Neuron (in vitro differentiated cells): ENCODE measurements at regions not wholly inside any gene's neighbourhood (a gene's known extent, or its start where the extent isn't known, plus 50 kb on each side); places are given as distances from the start of the nearest gene placed in this dataset.
"Not testable (repeated sequence)": the region's sequence is repeated elsewhere in the genome, so short reads cannot be mapped to it uniquely, and the experiment has no call there.

Source experiments
- H2AFZ ChIP-seq: one replicate; pipeline ENCODE4 v1.6.1; 2013; ENCODE audit warnings: low read depth, mild to moderate bottlenecking, inconsistent platforms, low read length, moderate library complexity
- H3K27me3 ChIP-seq: one replicate; pipeline ENCODE4 v1.6.1; 2013; ENCODE audit warnings: low read length; ENCODE audit not compliant: insufficient read depth
- H3K36me3 ChIP-seq: one replicate; pipeline ENCODE4 v1.6.1; 2013; ENCODE audit warnings: low read length; ENCODE audit not compliant: insufficient read depth
- H3K4me1 ChIP-seq: one replicate; pipeline ENCODE4 v1.6.1; 2013; ENCODE audit warnings: low read length; ENCODE audit not compliant: insufficient read depth
- H3K4me3 ChIP-seq: 2 replicates; pipeline ENCODE4 v1.5.1; 2013; ENCODE audit warnings: mild to moderate bottlenecking, low read length, moderate library complexity
- H3K9me3 ChIP-seq: one replicate; pipeline ENCODE4 v1.6.1; 2013; ENCODE audit warnings: low read length

GRCh38 chr5:21340233-21340632 lies 1352.2 kb upstream of the CDH18 start:
- not testable (repeated sequence) for H2AFZ ChIP-seq, H3K9me3 ChIP-seq, H3K27me3 ChIP-seq, H3K36me3 ChIP-seq, H3K4me3 ChIP-seq, H3K4me1 ChIP-seq

- H3K36me3 ChIP-seq, H2AFZ ChIP-seq, H3K9me3 ChIP-seq, H3K4me1 ChIP-seq, H3K4me3 ChIP-seq, H3K27me3 ChIP-seq: not testable (repeated sequence)
These were observed 1348.5 kb upstream of the CDH18 start for GRCh38 chr5:21336478-21336877.

- H3K9me3 ChIP-seq, H2AFZ ChIP-seq, H3K36me3 ChIP-seq, H3K4me1 ChIP-seq, H3K4me3 ChIP-seq, H3K27me3 ChIP-seq: not testable (repeated sequence)
These were observed 1327.4 kb upstream of the CDH18 start for GRCh38 chr5:21315376-21315775.

DNA sequence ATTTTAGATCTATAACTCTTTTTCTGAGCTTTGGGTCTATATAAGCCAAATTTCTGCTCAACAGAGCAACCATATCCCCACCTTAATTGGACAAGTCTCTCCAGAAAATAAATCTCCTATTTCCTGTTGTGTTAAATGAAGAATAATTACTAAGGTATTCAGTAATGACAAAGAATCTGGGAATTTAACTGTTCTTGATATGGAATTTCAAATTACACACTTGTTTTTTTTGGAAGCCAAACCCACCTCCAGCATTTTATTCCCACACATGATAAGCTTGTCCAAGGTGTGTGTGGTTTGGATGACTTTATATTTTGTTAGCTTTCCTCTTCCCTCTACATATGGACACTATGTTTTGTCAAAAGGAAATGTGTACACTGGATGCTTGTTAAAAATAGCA lies 1313.2 kb upstream of the CDH18 start:
- H2AFZ ChIP-seq, H3K4me3 ChIP-seq, H3K27me3 ChIP-seq, H3K4me1 ChIP-seq, H3K36me3 ChIP-seq, H3K9me3 ChIP-seq: not testable (repeated sequence)

- H3K4me3 ChIP-seq, H3K4me1 ChIP-seq, H3K9me3 ChIP-seq, H2AFZ ChIP-seq, H3K36me3 ChIP-seq, H3K27me3 ChIP-seq: not testable (repeated sequence)
These were observed 1286.4 kb upstream of the CDH18 start for GRCh38 chr5:21274361-21274760.

DNA sequence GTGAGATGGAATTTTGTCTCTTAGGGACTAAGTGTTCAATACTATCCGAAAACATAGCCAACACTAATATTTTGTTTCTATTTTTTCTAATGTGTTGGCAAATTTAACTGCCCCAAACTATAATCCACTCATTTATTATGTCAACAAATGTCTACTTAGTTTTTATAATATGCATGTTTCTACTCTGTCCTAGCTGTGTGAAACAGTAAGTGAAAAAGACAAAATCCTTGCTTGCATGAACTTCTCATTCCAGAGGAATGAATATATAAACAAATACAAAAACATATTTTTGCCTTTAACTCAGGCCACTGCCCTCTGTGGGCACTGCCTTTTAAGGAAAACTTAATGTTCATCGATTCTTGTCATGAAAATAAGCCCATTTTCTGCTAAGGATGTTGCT lies 1275.4 kb upstream of the CDH18 start:
- H3K27me3 ChIP-seq = no peaks in the 10 kb centered on the region
- no peaks in the 10 kb centered on the region for H3K4me1 ChIP-seq
- H2AFZ ChIP-seq = no peak overlapping the region
- H3K4me3 ChIP-seq = no peak overlapping the region
- H3K36me3 ChIP-seq = no peaks in the 10 kb centered on the region
- H3K9me3 ChIP-seq = no peaks in the 10 kb centered on the region

DNA sequence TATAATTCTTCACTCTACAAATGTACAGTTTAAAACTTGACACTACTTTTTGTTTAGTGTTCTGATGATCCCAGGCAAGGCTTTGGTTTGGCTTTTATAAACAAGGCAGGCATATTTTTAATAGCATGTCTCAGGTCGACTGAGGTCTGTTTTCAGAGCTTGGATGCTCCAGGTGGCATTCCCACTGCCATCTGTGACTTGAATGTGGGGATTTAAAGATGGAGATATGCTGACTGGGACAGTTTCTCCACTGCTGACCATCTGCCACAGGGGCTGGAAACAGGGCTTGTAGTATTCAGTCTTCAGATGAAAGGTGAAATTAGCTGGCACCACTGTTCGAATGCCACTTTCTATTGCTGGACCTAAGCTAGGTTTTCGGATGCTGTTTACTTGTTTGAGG lies 1266.2 kb upstream of the CDH18 start:
- Histone ChIP-seq H3K4me1 (no peaks in the 10 kb centered on the region), H3K9me3 (no peaks in the 10 kb centered on the region), H3K27me3 (no peaks in the 10 kb centered on the region), H3K36me3 (no peaks in the 10 kb centered on the region), H3K4me3 (no peak overlapping the region), H2AFZ (no peak overlapping the region)

GRCh38 chr5:21244982-21245381 lies 1257.0 kb upstream of the CDH18 start:
- Histone ChIP-seq H3K27me3 (no peaks in the 10 kb centered on the region), H3K9me3 (no peaks in the 10 kb centered on the region)

GRCh38 chr5:21238786-21239185 lies 1250.8 kb upstream of the CDH18 start:
- no peaks in the 10 kb centered on the region for H3K4me1 ChIP-seq
- no peaks in the 10 kb centered on the region for H3K36me3 ChIP-seq
- no peak overlapping the region for H3K4me3 ChIP-seq
- no peaks in the 10 kb centered on the region for H3K9me3 ChIP-seq
- H2AFZ ChIP-seq = no peak overlapping the region
- no peaks in the 10 kb centered on the region for H3K27me3 ChIP-seq

More at GRCh38 chr5:21244982-21245381, 1257.0 kb upstream of the CDH18 start:
- Histone ChIP-seq H2AFZ (no peak overlapping the region), H3K36me3 (no peaks in the 10 kb centered on the region), H3K4me1 (no peaks in the 10 kb centered on the region), H3K4me3 (no peak overlapping the region)

- no peaks in the 10 kb centered on the region for H3K36me3 ChIP-seq
- H3K4me3 ChIP-seq = no peak overlapping the region
- H2AFZ ChIP-seq = no peak overlapping the region
- no peaks in the 10 kb centered on the region for H3K27me3 ChIP-seq
- H3K9me3 ChIP-seq = no peaks in the 10 kb centered on the region
- H3K4me1 ChIP-seq = no peaks in the 10 kb centered on the region
These were observed 1249.5 kb upstream of the CDH18 start for GRCh38 chr5:21237461-21237860.

DNA sequence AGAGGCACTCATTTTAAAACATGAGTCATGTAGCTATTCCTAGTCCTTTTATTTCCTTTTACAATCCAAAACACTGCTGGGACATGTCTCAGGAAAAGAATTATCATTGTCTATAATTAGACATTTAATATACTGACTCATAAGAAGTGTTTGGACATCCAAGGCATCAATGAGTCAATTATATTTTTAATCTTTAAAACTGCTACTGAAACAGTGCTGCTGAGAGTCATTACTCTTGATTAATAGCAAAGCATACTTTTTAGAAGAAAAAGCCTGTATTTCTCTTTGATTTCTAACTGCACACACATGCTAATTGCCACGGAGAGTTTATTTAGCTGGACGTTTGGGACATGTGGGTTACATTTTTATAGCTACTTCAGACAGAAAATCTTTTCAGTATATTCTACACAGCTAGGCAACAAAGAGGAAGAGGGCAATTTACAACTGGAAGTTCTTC lies 1249.0 kb upstream of the CDH18 start:
- Histone ChIP-seq H3K36me3 (no peaks in the 10 kb centered on the region), H3K4me3 (no peak overlapping the region), H3K9me3 (no peaks in the 10 kb centered on the region), H2AFZ (peak overlapping the region; percentile 38), H3K4me1 (no peaks in the 10 kb centered on the region), H3K27me3 (no peaks in the 10 kb centered on the region)

DNA sequence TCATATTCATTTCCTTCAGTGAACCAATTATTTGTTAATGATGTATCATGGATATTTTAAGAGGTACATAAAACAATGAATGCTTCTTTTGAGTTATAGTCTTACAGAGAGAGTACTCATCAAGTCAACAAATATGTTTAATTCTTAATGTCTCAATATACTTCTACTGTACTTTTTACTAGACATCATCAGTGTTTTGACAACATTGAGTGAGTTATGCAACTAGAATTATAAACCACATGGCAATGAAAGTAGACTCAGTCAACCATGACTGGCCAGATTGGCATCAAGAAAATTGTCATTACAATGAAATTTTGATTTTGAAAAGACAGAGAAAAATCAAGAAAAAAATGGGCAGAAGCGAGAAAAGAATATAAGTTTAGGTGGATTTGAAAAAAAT lies 1248.1 kb upstream of the CDH18 start:
- no peak overlapping the region for H2AFZ ChIP-seq
- H3K4me1 ChIP-seq = no peaks in the 10 kb centered on the region
- H3K36me3 ChIP-seq = no peaks in the 10 kb centered on the region
- no peaks in the 10 kb centered on the region for H3K9me3 ChIP-seq
- H3K4me3 ChIP-seq = no peak overlapping the region
- no peaks in the 10 kb centered on the region for H3K27me3 ChIP-seq

GRCh38 chr5:21225223-21226064 lies 1237.4 kb upstream of the CDH18 start:
- Histone ChIP-seq H3K4me3 (no peak overlapping the region), H2AFZ (no peak overlapping the region), H3K27me3 (no peaks in the 10 kb centered on the region), H3K9me3 (peaks cover 2% of the 10 kb centered on the region), H3K4me1 (no peaks in the 10 kb centered on the region), H3K36me3 (no peaks in the 10 kb centered on the region)

DNA sequence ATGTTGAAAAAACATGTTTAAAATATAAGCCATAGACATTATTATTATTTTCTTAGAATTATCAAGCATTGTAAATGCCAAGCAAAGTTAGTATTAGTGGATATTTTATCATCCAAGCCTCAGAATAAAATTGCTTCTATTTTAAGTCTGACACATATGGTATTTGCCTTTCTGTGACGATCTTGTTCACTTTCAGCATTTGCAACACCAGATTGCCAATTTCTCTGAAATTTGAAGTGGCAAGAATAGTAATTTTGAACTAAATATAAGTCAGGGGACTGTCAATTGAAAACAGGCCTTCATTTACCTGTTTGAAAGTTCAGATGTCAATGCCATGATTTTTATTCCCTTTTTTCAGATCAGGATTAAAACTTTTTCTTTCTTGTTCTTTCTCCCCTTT lies 1233.6 kb upstream of the CDH18 start:
- H3K27me3 ChIP-seq = no peaks in the 10 kb centered on the region
- H3K9me3 ChIP-seq = peaks cover 2% of the 10 kb centered on the region
- no peaks in the 10 kb centered on the region for H3K4me1 ChIP-seq
- H3K4me3 ChIP-seq = no peak overlapping the region
- H2AFZ ChIP-seq = no peak overlapping the region
- H3K36me3 ChIP-seq = no peaks in the 10 kb centered on the region
